HK-2 (cell line): ENCODE measurements at regions not wholly inside any gene's neighbourhood (a gene's known extent, or its start where the extent isn't known, plus 50 kb on each side); places are given as distances from the start of the nearest gene placed in this dataset.
"Not testable (repeated sequence)": the region's sequence is repeated elsewhere in the genome, so short reads cannot be mapped to it uniquely, and the experiment has no call there.

Experiments used
- DNase-seq: peaks from one replicate; pipeline ENCODE4 v3.0.0-alpha.2; 2018; ENCODE audit not compliant: unreplicated experiment

GRCh38 chr10:126722726-126723125 lies 52.2 kb upstream of the C10orf90 start:
- no peak for DNase-seq

- DNase-seq, result no peak
Observed at GRCh38 chr10:126723226-126723625, 52.7 kb upstream of the C10orf90 start.

- no peak for DNase-seq
Observed at GRCh38 chr10:126729314-126729870, 58.9 kb upstream of the C10orf90 start.

- no peak for DNase-seq
Observed at GRCh38 chr10:126730856-126731609, 60.5 kb upstream of the C10orf90 start.

- no peak for DNase-seq
Observed at GRCh38 chr10:126731610-126731990, 61.1 kb upstream of the C10orf90 start.

GRCh38 chr10:126732308-126732707 lies 61.8 kb upstream of the C10orf90 start:
- DNase-seq, result no peak

- DNase-seq, result no peak
Observed at GRCh38 chr10:126732868-126733267, 62.4 kb upstream of the C10orf90 start.

- no peak for DNase-seq
Observed at GRCh38 chr10:126734015-126734414, 63.5 kb upstream of the C10orf90 start.

GRCh38 chr10:126734967-126735366 lies 64.5 kb upstream of the C10orf90 start:
- no peak for DNase-seq

GRCh38 chr10:126736142-126736541 lies 65.6 kb upstream of the C10orf90 start:
- no peak for DNase-seq

GRCh38 chr10:126736727-126737126 lies 66.2 kb upstream of the C10orf90 start:
- DNase-seq, result no peak

- DNase-seq, result no peak
Observed at GRCh38 chr10:126738001-126738400, 67.5 kb upstream of the C10orf90 start.

GRCh38 chr10:126744571-126744970 lies 74.1 kb upstream of the C10orf90 start:
- no peak for DNase-seq

- DNase-seq, result peak; percentile 77
Observed at GRCh38 chr10:126749015-126749655, 78.6 kb upstream of the C10orf90 start.

- DNase-seq, result no peak
Observed at GRCh38 chr10:126754966-126755365, 84.5 kb upstream of the C10orf90 start.

GRCh38 chr10:126758867-126759266 lies 88.4 kb upstream of the C10orf90 start:
- no peak for DNase-seq

GRCh38 chr10:126759531-126759930 lies 89.0 kb upstream of the C10orf90 start:
- DNase-seq, result no peak

- not testable (repeated sequence) for DNase-seq
Observed at GRCh38 chr10:126766646-126767045, 96.2 kb upstream of the C10orf90 start.

GRCh38 chr10:126770809-126771208 lies 100.3 kb upstream of the C10orf90 start:
- DNase-seq, result no peak

GRCh38 chr10:126776168-126776567 lies 105.7 kb upstream of the C10orf90 start:
- no peak for DNase-seq

- DNase-seq, result no peak
Observed at GRCh38 chr10:126777714-126778113, 107.2 kb upstream of the C10orf90 start.

GRCh38 chr10:126781450-126782216 lies 111.1 kb upstream of the C10orf90 start:
- no peak for DNase-seq
